OCI-LY1 (cell line): ENCODE measurements at regions not wholly inside any gene's neighbourhood (a gene's known extent, or its start where the extent isn't known, plus 50 kb on each side); places are given as distances from the start of the nearest gene placed in this dataset.

Experiments
- EZH2 ChIP-seq: fragments of 200-600 bp; sonication (generic), shearing (Covaris generic); IDR thresholded peaks from 2 replicates; pipeline ENCODE4 v1.8.0; 2017; ENCODE audit warnings: borderline replicate concordance, mixed run types, mild to moderate bottlenecking, antibody characterized with exemption, low read length, moderate library complexity, mixed read lengths
- TF ChIP-seq, protein P1 (sequence below): fragments of 200-600 bp; sonication (generic), shearing (Covaris generic); IDR thresholded peaks from 2 replicates; pipeline ENCODE4 v1.5.1; 2017; ENCODE audit warnings: mild to moderate bottlenecking, antibody characterized with exemption, low read length, moderate library complexity, mixed read lengths

DNA sequence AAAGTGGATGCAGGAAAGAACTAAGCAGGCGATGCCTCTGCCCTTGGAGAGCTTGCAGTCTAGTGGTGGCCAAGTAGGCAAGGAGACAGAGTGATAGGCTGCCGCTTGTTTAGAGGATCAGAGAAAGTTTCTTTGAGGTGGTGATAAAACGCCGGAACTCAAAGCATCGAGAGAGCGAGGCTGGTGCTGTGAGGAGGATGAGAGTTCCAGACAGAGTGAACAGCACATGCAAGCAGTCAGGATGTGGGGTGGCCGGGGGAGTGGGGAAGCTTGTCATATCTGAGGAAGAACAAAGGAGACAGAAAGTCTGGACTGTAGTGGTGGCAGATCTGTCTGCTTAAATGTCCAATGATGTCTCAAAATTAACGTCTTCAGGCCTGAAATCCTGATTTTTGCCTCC, 319.7 kb downstream of the SNAPC1 start:
- no peak for TF ChIP-seq EZH2
- TF ChIP-seq, protein P1, sequence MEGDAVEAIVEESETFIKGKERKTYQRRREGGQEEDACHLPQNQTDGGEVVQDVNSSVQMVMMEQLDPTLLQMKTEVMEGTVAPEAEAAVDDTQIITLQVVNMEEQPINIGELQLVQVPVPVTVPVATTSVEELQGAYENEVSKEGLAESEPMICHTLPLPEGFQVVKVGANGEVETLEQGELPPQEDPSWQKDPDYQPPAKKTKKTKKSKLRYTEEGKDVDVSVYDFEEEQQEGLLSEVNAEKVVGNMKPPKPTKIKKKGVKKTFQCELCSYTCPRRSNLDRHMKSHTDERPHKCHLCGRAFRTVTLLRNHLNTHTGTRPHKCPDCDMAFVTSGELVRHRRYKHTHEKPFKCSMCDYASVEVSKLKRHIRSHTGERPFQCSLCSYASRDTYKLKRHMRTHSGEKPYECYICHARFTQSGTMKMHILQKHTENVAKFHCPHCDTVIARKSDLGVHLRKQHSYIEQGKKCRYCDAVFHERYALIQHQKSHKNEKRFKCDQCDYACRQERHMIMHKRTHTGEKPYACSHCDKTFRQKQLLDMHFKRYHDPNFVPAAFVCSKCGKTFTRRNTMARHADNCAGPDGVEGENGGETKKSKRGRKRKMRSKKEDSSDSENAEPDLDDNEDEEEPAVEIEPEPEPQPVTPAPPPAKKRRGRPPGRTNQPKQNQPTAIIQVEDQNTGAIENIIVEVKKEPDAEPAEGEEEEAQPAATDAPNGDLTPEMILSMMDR = no peak
